H1 (cell line): ENCODE measurements at regions not wholly inside any gene's neighbourhood (a gene's known extent, or its start where the extent isn't known, plus 50 kb on each side); places are given as distances from the start of the nearest gene placed in this dataset.

ENCODE experiments used
- BCL11A ChIP-seq, 2 experiments: IDR thresholded peaks; one replicate each; pipeline ENCODE4 v1.6.1; 2011; ENCODE audit warnings: low read depth in 2 of 2, low read length in 2 of 2, mild to moderate bottlenecking in 2 of 2
- EGR1 ChIP-seq: IDR thresholded peaks from 2 replicates; pipeline ENCODE4 v1.6.1; 2011; ENCODE audit warnings: low read depth, low read length, borderline replicate concordance
- GABPA ChIP-seq: IDR thresholded peaks from 2 replicates; pipeline ENCODE4 v1.6.1; 2011; ENCODE audit warnings: mild to moderate bottlenecking, low read length, moderate library complexity, borderline replicate concordance; ENCODE audit not compliant: insufficient read depth
- NANOG ChIP-seq: IDR thresholded peaks from 2 replicates; pipeline ENCODE4 v1.6.1; 2011; ENCODE audit warnings: low read length, low read depth, mild to moderate bottlenecking, inconsistent platforms; ENCODE audit not compliant: insufficient read depth, poor library complexity, severe bottlenecking
- RXRA ChIP-seq: IDR thresholded peaks from 2 replicates; pipeline ENCODE4 v1.6.1; 2011; ENCODE audit warnings: low read depth, mild to moderate bottlenecking, low read length, moderate library complexity; ENCODE audit not compliant: insufficient read depth
- SIN3A ChIP-seq, 2 experiments: IDR thresholded peaks in 1 of 2; conservative IDR thresholded peaks in 1 of 2; 2 replicates each; pipeline ENCODE4 v1.6.1; 2011 to 2012; ENCODE audit warnings: low read length in 2 of 2, improper control_type of control experiment in 1 of 2, low read depth in 1 of 2, mild to moderate bottlenecking in 1 of 2
- SP2 ChIP-seq: IDR thresholded peaks from 2 replicates; pipeline ENCODE4 v1.6.1; 2012; ENCODE audit warnings: mild to moderate bottlenecking, low read length, inconsistent platforms
- TEAD4 ChIP-seq: IDR thresholded peaks from 2 replicates; pipeline ENCODE4 v1.6.1; 2012; ENCODE audit warnings: low read depth, low read length, inconsistent platforms, mixed read lengths

GRCh38 chrX:116277351-116278225 lies 107.0 kb downstream of the AGTR2 start (continued):
- TF ChIP-seq EGR1 (no peak), RXRA (no peak), SP2 (no peak), BCL11A (IDR thresholded peaks at IDR 0.05; ENCODE audit: low read depth in 2 of 2, low read length in 2 of 2) (no peak), TEAD4 (no peak), NANOG (no peak), GABPA (no peak), SIN3A (conservative IDR thresholded peaks at IDR 0.05 in 1 of 2, IDR thresholded peaks at IDR 0.05 in 1 of 2; ENCODE audit: low read depth in 1 of 2, low read length in 2 of 2) (no peak)
